ENCODE measurements at regions not wholly inside any gene's neighbourhood (a gene's known extent, or its start where the extent isn't known, plus 50 kb on each side); places are given as distances from the start of the nearest gene placed in this dataset.

DNA sequence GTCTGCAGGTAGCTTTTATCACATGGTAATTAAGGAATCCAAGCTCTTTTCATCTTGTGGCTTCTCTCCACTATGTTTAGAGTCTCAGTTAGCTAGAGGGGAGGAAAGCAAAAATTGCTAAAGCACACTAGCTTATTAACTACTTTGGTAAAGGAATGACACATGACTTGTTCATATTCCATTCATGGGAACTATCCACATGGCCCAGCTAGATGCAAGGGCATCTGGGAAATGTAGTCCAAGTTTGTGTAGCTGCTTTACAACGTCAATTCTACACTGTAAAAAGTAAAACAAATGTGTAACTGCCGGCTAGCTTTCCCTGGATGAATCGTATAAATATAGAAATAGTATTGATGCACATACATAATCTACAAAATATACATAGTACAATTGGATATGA lies 244.5 kb upstream of the LRFN5 start:
- 48 to 75% methylated on average over 3 of the region's 3 CpGs for WGBS, 2 donors
- no peak for TF ChIP-seq POLR2A (IDR thresholded peaks at IDR 0.05)
- TF ChIP-seq, protein P1, sequence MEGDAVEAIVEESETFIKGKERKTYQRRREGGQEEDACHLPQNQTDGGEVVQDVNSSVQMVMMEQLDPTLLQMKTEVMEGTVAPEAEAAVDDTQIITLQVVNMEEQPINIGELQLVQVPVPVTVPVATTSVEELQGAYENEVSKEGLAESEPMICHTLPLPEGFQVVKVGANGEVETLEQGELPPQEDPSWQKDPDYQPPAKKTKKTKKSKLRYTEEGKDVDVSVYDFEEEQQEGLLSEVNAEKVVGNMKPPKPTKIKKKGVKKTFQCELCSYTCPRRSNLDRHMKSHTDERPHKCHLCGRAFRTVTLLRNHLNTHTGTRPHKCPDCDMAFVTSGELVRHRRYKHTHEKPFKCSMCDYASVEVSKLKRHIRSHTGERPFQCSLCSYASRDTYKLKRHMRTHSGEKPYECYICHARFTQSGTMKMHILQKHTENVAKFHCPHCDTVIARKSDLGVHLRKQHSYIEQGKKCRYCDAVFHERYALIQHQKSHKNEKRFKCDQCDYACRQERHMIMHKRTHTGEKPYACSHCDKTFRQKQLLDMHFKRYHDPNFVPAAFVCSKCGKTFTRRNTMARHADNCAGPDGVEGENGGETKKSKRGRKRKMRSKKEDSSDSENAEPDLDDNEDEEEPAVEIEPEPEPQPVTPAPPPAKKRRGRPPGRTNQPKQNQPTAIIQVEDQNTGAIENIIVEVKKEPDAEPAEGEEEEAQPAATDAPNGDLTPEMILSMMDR (IDR thresholded peaks at IDR 0.05): no peak
- no peak overlapping the region for H3K4me3 ChIP-seq (ENCODE audit: low read depth, poor library complexity, severe bottlenecking)
- DNase-seq (ENCODE audit: low spot score in 2 of 2): no peak
- intact Hi-C loops (cut with DNase I; ENCODE audit: low total_unique reads): no loop called here

DNA sequence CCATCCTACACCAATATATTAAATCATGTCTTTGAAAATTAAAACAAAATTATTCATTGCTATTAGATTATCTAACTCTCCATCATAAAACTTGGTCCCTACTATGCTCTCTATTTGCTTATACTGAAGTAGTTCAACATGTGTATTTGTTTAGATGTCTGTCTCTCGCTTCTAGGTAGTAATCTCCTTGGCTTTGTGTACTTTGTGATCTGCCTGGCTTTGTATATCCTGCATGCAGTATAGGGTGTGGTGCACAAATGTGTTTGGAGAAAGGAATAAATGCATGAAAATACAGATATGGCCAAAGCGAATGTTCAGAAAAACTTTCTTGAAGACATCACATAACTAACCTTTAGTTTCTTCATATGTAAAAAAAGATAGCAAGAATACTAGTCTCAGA lies 246.6 kb upstream of the LRFN5 start:
- no peak for TF ChIP-seq POLR2A (IDR thresholded peaks at IDR 0.05)
- TF ChIP-seq, protein P1 (IDR thresholded peaks at IDR 0.05): no peak
- intact Hi-C loops (cut with DNase I; ENCODE audit: low total_unique reads): no loop called here
- no peak overlapping the region for H3K4me3 ChIP-seq (ENCODE audit: low read depth, poor library complexity, severe bottlenecking)
- no peak for DNase-seq (ENCODE audit: low spot score in 2 of 2)
- 82 to 86% methylated on average over 2 of the region's 2 CpGs for WGBS, 2 donors

- WGBS, 2 donors: 17 to 62% methylated on average over 3 of the region's 3 CpGs
- H3K4me3 ChIP-seq (ENCODE audit: low read depth, poor library complexity, severe bottlenecking): no peak overlapping the region
- no peak for DNase-seq (ENCODE audit: low spot score in 2 of 2)
- TF ChIP-seq, protein P1 (IDR thresholded peaks at IDR 0.05): no peak
- no peak for TF ChIP-seq POLR2A (IDR thresholded peaks at IDR 0.05)
- intact Hi-C loops (cut with DNase I; ENCODE audit: low total_unique reads): no loop called here
Measured at GRCh38 chr14:41355866-41356265, 250.8 kb upstream of the LRFN5 start.

DNA sequence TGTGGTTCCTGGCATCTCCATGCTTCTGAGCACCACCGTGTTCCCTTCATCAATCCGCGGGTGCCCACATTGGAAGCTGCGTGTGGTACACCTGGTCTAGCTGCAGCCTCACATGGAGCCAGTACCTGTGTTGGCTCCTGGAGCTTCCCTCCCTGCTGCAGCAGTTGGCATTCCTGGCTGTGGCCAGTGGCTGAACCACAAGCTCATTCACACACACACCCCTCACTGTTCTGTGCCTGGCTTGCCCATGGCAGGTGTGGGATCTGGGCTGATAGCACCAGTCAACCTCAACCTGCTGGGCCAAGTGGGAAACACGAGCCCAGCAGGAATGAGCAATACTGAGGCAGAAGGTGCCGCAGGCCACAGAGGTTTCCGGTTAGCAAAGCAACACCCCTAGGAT lies 256.2 kb upstream of the LRFN5 start:
- TF ChIP-seq, protein P1 (IDR thresholded peaks at IDR 0.05): no peak
- no peak for TF ChIP-seq POLR2A (IDR thresholded peaks at IDR 0.05)
- 90% methylated on average over 7 of the region's 7 CpGs for WGBS, 2 donors

GRCh38 chr14:41349289-41349910 lies 257.3 kb upstream of the LRFN5 start:
- intact Hi-C loops (cut with DNase I; ENCODE audit: low total_unique reads): no loop called here
- WGBS, 2 donors: 86 to 93% methylated on average over 7 to 8 of the region's 8 CpGs
- no peak for TF ChIP-seq POLR2A (IDR thresholded peaks at IDR 0.05)
- TF ChIP-seq, protein P1 (IDR thresholded peaks at IDR 0.05): no peak
- H3K4me3 ChIP-seq (ENCODE audit: low read depth, poor library complexity, severe bottlenecking): no peak overlapping the region
- no peak for DNase-seq (ENCODE audit: low spot score in 2 of 2)

More for the DNA sequence above, 256.2 kb upstream of the LRFN5 start:
- intact Hi-C loops (cut with DNase I; ENCODE audit: low total_unique reads): no loop called here
- no peak for DNase-seq (ENCODE audit: low spot score in 2 of 2)
- H3K4me3 ChIP-seq (ENCODE audit: low read depth, poor library complexity, severe bottlenecking): no peak overlapping the region

DNA sequence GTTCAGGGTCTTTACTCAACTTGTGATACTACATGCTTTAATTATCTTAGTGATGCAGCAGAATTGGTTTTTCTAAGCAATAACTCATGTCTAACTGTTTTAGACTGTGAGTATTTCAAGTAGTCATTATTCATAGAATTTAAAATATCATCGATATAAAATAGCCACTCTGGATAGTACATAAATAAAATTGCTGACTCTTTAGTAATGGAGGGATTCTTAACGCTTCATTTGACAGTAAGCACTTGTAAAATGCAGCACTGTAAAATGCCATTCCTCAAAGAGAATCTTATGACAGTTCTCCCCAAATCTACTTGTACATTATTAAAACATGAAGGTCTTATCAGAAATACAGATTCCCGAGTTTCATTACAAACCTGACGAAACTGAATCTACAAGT lies 262.8 kb upstream of the LRFN5 start:
- H3K4me3 ChIP-seq (ENCODE audit: low read depth, poor library complexity, severe bottlenecking): no peak overlapping the region
- 64 to 72% methylated on average over 4 of the region's 4 CpGs for WGBS, 2 donors
- intact Hi-C loops (cut with DNase I; ENCODE audit: low total_unique reads): no loop called here
- no peak for TF ChIP-seq POLR2A (IDR thresholded peaks at IDR 0.05)
- TF ChIP-seq, protein P1 (IDR thresholded peaks at IDR 0.05): no peak
- no peak for DNase-seq (ENCODE audit: low spot score in 2 of 2)
